Ramos (cell line): ENCODE measurements at regions not wholly inside any gene's neighbourhood (a gene's known extent, or its start where the extent isn't known, plus 50 kb on each side); places are given as distances from the start of the nearest gene placed in this dataset.

Source experiments
- in situ Hi-C: fragments of 300-500 bp; cut with MboI; formaldehyde crosslinking; loops from one replicate; pipeline ENCODE4 v1.14.3; 2022; ENCODE audit warnings: low sequenced_read_pairs; ENCODE audit not compliant: unreplicated experiment

GRCh38 chr17:14959106-14959648, 305.9 kb downstream of the PMP22 start:
- in situ Hi-C loops, result no loop called here

- in situ Hi-C loops, result no loop called here
Observed at GRCh38 chr17:14953405-14953804, 311.7 kb downstream of the PMP22 start.

GRCh38 chr17:14950686-14951085, 314.4 kb downstream of the PMP22 start:
- in situ Hi-C loops, result no loop called here

- in situ Hi-C loops, result no loop called here
Observed at GRCh38 chr17:14950216-14950615, 314.9 kb downstream of the PMP22 start.

- in situ Hi-C loops, result no loop called here
Observed at GRCh38 chr17:14947671-14948070, 317.5 kb downstream of the PMP22 start.

GRCh38 chr17:14946481-14946880, 318.6 kb downstream of the PMP22 start:
- in situ Hi-C loops, result no loop called here

- in situ Hi-C loops, result no loop called here
Observed at GRCh38 chr17:14942526-14943190, 322.5 kb downstream of the PMP22 start.

- in situ Hi-C loops, result no loop called here
Observed at GRCh38 chr17:14940938-14941265, 324.2 kb downstream of the PMP22 start.

GRCh38 chr17:14940108-14940937, 324.8 kb downstream of the PMP22 start:
- in situ Hi-C loops, result no loop called here

GRCh38 chr17:14935845-14936485, 329.2 kb downstream of the PMP22 start:
- in situ Hi-C loops, result no loop called here

- in situ Hi-C loops, result no loop called here
Observed at GRCh38 chr17:14935139-14935841, 329.8 kb downstream of the PMP22 start.

- in situ Hi-C loops, result no loop called here
Observed at GRCh38 chr17:14933676-14934075, 331.4 kb downstream of the PMP22 start.

GRCh38 chr17:14926526-14927122, 338.5 kb downstream of the PMP22 start:
- in situ Hi-C loops, result loop anchor here (10.0 kb wide), 1 partner anchor 1332 kb away; no protein-coding TSS in a partner anchor

- in situ Hi-C loops, result loop anchor here (10.0 kb wide), 1 partner anchor 1331 kb away; no protein-coding TSS in a partner anchor
Observed at GRCh38 chr17:14926073-14926472, 339.1 kb downstream of the PMP22 start.

- in situ Hi-C loops, result loop anchor here (10.0 kb wide), 1 partner anchor 1331 kb away; no protein-coding TSS in a partner anchor
Observed at GRCh38 chr17:14925498-14925897, 339.6 kb downstream of the PMP22 start.

- in situ Hi-C loops, result loop anchor here (10.0 kb wide), 1 partner anchor 1329 kb away; no protein-coding TSS in a partner anchor
Observed at GRCh38 chr17:14923981-14924380, 341.1 kb downstream of the PMP22 start.

- in situ Hi-C loops, result loop anchor here (10.0 kb wide), 1 partner anchor 1328 kb away; no protein-coding TSS in a partner anchor
Observed at GRCh38 chr17:14922411-14922810, 342.7 kb downstream of the PMP22 start.

GRCh38 chr17:14921936-14922335, 343.2 kb downstream of the PMP22 start:
- in situ Hi-C loops, result loop anchor here (10.0 kb wide), 1 partner anchor 1327 kb away; no protein-coding TSS in a partner anchor

- in situ Hi-C loops, result loop anchor here (10.0 kb wide), 1 partner anchor 1325 kb away; no protein-coding TSS in a partner anchor
Observed at GRCh38 chr17:14919631-14920213, 345.4 kb downstream of the PMP22 start.
